Uterus (tissue), 3 donors: ENCODE measurements at regions not wholly inside any gene's neighbourhood (a gene's known extent, or its start where the extent isn't known, plus 50 kb on each side); places are given as distances from the start of the nearest gene placed in this dataset.

Source experiments
- DNase-seq, 2 donors: peaks; one replicate each; pipeline ENCODE4 v3.0.0-alpha.2; 2019 to 2020
- H3K27ac ChIP-seq, 2 donors: fragments of 200-600 bp; sonication (generic); 1 replicate in 1 of 2; 2 replicates in 1 of 2; pipeline ENCODE4 v1.5.1; 2016 to 2018
- H3K27me3 ChIP-seq, 2 donors: fragments of 200-600 bp; sonication (generic); one replicate each; pipeline ENCODE4 v1.5.1; 2018 to 2019; ENCODE audit warnings: control low read depth in 1 of 2
- H3K36me3 ChIP-seq, 2 donors: fragments of 200-600 bp; sonication (generic); one replicate each; pipeline ENCODE4 v1.5.1; 2019; ENCODE audit warnings: control low read depth in 1 of 2
- H3K4me1 ChIP-seq, 2 donors: fragments of 200-600 bp; sonication (generic); one replicate each; pipeline ENCODE4 v1.5.1; 2018 to 2019; ENCODE audit warnings: control low read depth in 1 of 2
- H3K4me3 ChIP-seq, 2 donors: fragments of 200-600 bp; sonication (generic); 1 replicate in 1 of 2; 2 replicates in 1 of 2; pipeline ENCODE4 v1.5.1; 2018 to 2019; ENCODE audit warnings: mild to moderate bottlenecking in 1 of 2
- H3K9me3 ChIP-seq, 2 donors: fragments of 200-600 bp; sonication (generic); one replicate each; pipeline ENCODE4 v1.5.1; 2019; ENCODE audit warnings: control low read depth in 1 of 2
- POLR2A ChIP-seq, 2 donors: fragments of 450-650 bp; IDR thresholded peaks; one replicate each; pipeline ENCODE4 v1.6.1; 2016; ENCODE audit warnings: antibody characterized with exemption in 2 of 2, mild to moderate bottlenecking in 1 of 2, moderate library complexity in 1 of 2
- intact Hi-C: fragments of 100-400 bp; cut with DNase I; formaldehyde crosslinking; loops from one replicate; pipeline ENCODE4 v1.15.1; 2023; ENCODE audit warnings: low total_unique reads
- TF ChIP-seq, protein P1 (sequence below), 4 experiments: fragments of 200-600 bp in 2 of 4; fragments of 450-650 bp in 2 of 4; sonication (generic) in 2 of 4; IDR thresholded peaks; one replicate each; pipeline ENCODE4 v1.5.1; 2016 to 2019; ENCODE audit warnings: antibody characterized with exemption in 4 of 4, mild to moderate bottlenecking in 2 of 4, moderate library complexity in 1 of 4
- donor health status: DM: yes; HTN: yes; CAD: no.

DNA sequence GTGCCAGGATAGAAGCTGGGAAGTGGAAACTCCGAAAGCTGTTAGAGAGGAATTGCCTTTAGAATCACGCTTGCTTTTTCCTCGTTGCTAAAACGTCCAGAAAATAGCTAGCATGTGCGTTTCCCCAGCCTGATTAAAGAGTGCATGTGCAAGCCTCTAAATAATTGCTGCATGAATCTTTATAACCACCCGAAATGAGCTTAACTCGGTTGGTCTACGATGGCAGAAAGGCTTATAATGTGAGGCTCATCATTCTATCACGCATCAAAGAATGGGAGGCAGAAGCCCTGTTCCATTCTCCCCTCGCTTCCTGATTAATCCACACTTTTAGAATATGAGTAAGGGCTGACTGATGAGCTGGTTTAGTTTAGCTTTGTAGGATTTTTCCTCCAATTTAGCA lies 394.6 kb upstream of the WWC1 start:
- Histone ChIP-seq H3K4me3 (no peak overlapping the region), H3K36me3 (no peaks in the 10 kb centered on the region), H3K27me3 (no peaks in the 10 kb centered on the region), H3K27ac (no peak overlapping the region), H3K9me3 (no peaks in the 10 kb centered on the region), H3K4me1 (no peaks in the 10 kb centered on the region)
- DNase-seq = no peak
- no peak for TF ChIP-seq POLR2A (IDR thresholded peaks at IDR 0.05)
- TF ChIP-seq, protein P1, sequence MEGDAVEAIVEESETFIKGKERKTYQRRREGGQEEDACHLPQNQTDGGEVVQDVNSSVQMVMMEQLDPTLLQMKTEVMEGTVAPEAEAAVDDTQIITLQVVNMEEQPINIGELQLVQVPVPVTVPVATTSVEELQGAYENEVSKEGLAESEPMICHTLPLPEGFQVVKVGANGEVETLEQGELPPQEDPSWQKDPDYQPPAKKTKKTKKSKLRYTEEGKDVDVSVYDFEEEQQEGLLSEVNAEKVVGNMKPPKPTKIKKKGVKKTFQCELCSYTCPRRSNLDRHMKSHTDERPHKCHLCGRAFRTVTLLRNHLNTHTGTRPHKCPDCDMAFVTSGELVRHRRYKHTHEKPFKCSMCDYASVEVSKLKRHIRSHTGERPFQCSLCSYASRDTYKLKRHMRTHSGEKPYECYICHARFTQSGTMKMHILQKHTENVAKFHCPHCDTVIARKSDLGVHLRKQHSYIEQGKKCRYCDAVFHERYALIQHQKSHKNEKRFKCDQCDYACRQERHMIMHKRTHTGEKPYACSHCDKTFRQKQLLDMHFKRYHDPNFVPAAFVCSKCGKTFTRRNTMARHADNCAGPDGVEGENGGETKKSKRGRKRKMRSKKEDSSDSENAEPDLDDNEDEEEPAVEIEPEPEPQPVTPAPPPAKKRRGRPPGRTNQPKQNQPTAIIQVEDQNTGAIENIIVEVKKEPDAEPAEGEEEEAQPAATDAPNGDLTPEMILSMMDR (IDR thresholded peaks at IDR 0.05) = no peak
- intact Hi-C loops = no loop called here

DNA sequence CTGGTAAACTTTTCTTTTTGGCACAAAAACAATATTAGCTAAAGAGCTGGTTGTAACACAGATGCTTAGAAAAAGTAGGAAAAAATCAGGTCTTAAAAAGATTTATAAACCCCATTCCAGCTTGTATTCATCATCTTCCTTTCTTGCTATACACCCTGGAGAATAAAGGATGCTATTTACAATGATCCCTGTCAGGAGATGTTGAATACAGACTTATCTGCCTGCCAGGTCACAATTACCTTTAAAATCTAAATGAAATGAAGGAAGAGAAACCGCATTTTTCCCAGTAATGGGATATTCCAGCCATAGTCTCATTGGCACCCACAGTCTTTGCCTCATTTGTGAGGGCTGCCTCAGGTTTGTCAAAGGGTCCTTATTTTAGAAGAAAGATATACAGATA lies 394.1 kb upstream of the WWC1 start:
- no peak for DNase-seq
- no peak for TF ChIP-seq POLR2A (IDR thresholded peaks at IDR 0.05)
- TF ChIP-seq, protein P1 (IDR thresholded peaks at IDR 0.05) = no peak
- no peak overlapping the region for H3K4me3 ChIP-seq

DNA sequence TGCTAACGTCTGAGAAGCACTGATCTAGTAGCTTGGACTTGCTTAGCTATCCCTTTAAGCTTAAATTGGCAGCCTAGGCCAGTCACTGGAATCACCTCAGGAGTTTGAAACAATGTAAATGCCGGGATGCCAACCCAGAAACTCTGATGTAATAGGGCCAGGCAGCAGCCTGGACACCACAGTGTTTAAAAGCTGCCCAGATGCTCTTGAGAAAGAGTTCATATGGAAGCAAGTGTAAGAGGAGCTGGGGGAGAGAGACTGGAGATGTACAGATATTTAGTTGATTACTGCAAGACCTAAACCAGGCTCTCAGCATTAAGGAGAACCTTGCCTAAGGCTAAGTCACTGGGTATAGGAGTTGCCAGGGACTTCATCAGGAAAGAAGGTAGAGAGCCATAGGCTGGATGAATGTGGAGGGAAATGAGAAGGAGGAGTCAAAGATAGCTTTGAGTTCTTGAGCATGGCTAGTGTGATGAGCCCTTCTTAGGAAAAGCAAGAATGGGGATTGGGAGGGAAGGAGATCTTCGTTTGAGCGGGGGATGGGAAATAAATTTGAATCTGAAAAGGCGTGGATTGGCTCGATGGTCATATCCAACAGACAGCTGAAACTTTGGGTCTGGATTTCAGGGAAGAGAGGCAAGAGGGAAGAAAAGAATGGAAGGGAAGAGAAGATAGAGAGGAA lies 392.9 kb upstream of the WWC1 start:
- DNase-seq = no peak
- Histone ChIP-seq H3K4me1 (no peaks in the 10 kb centered on the region), H3K4me3 (no peak overlapping the region), H3K36me3 (no peaks in the 10 kb centered on the region), H3K27me3 (no peaks in the 10 kb centered on the region), H3K27ac (no peak overlapping the region), H3K9me3 (no peaks in the 10 kb centered on the region)
- TF ChIP-seq, protein P1 (IDR thresholded peaks at IDR 0.05) = no peak
- TF ChIP-seq POLR2A (IDR thresholded peaks at IDR 0.05) = no peak
- intact Hi-C loops = no loop called here

More for the DNA sequence above, 394.1 kb upstream of the WWC1 start:
- Histone ChIP-seq H3K36me3 (no peaks in the 10 kb centered on the region), H3K27ac (no peak overlapping the region), H3K9me3 (no peaks in the 10 kb centered on the region), H3K4me1 (no peaks in the 10 kb centered on the region), H3K27me3 (no peaks in the 10 kb centered on the region)
- intact Hi-C loops = no loop called here

DNA sequence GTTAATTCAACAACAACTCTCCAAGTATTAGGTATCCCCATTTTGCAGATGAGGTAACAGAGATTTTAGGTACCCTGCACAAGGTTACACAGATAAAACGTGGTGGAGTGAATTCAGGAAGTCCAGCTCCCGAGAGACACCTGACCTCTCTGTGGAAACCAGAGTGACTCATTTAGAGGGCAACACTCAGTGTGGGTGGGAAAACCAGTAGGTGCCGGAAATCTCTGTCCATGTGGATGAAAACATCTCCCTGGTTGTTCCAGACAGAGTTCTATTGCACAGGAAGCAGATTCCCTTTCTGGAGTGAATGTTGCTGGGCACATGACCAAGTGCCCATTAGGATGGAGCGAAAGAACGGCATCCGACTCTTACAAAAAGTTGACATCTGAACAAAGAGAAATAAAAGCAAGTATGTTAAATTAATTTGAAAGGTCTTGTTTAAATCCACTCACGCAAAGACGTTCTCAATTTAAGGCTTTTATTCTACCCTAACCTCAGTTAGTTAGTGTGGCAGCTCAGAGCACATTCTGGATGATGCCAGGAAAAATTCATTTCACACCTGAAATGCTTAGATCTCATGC lies 391.9 kb upstream of the WWC1 start:
- no peak overlapping the region for H3K4me3 ChIP-seq
- no peaks in the 10 kb centered on the region for H3K27me3 ChIP-seq
- H3K27ac ChIP-seq = no peak overlapping the region
- no peak for DNase-seq
- no peaks in the 10 kb centered on the region for H3K9me3 ChIP-seq
- no peak for TF ChIP-seq POLR2A (IDR thresholded peaks at IDR 0.05)
- TF ChIP-seq, protein P1 (IDR thresholded peaks at IDR 0.05) = no peak
- no peaks in the 10 kb centered on the region for H3K36me3 ChIP-seq
- intact Hi-C loops = no loop called here
- H3K4me1 ChIP-seq = no peaks in the 10 kb centered on the region

DNA sequence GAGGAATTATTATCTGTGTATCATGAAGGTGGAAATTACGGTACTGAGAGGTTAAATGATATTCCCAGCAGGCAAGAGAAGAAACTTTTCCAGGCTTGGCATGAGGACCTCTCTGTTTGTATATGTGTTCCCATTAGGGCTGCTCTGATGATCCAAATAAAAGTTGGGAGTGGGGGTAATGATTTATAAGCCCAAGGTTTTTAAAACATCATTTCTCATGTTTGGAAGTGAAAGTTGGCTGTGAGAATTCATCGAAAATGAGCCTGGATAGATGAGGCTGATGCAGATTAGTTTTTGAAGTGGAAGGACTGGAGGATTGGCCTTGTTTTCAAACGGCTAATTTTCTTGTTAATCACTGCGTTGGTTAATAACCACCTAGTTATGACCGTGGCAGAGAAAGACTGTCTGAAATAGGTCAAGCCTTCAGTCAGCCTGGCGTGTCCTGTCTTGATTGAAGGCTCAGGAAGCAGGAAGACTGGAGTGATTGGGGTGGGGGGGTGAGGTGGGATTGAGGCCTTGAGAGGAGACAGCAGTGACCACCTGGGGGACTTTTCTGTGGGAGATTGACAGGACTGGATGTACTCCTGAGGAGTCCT lies 391.0 kb upstream of the WWC1 start:
- Histone ChIP-seq H3K4me1 (no peaks in the 10 kb centered on the region), H3K9me3 (no peaks in the 10 kb centered on the region), H3K36me3 (no peaks in the 10 kb centered on the region), H3K27ac (no peak overlapping the region), H3K27me3 (no peaks in the 10 kb centered on the region), H3K4me3 (no peak overlapping the region)
- intact Hi-C loops = no loop called here
- DNase-seq = no peak
- TF ChIP-seq POLR2A (IDR thresholded peaks at IDR 0.05) = no peak
- TF ChIP-seq, protein P1 (IDR thresholded peaks at IDR 0.05) = no peak
